ENCODE measurements at regions not wholly inside any gene's neighbourhood (a gene's known extent, or its start where the extent isn't known, plus 50 kb on each side); places are given as distances from the start of the nearest gene placed in this dataset.

GRCh38 chr2:18998491-18998890, 359.9 kb downstream of the OSR1 start:
- no peak for TF ChIP-seq EZH2 (IDR thresholded peaks at IDR 0.05; ENCODE audit: insufficient read depth, poor library complexity, severe bottlenecking)
- TF ChIP-seq EZH2phosphoT487 (IDR thresholded peaks at IDR 0.05; ENCODE audit: insufficient read depth, low read depth), result no peak
